Cardiac septum (tissue), 1 donor: ENCODE measurements at regions not wholly inside any gene's neighbourhood (a gene's known extent, or its start where the extent isn't known, plus 50 kb on each side); places are given as distances from the start of the nearest gene placed in this dataset.

ENCODE experiments used
- DNase-seq: peaks from one replicate; pipeline ENCODE4 v3.0.0-alpha.2; 2020; ENCODE audit warnings: low spot score
- intact Hi-C: fragments of 100-400 bp; cut with DNase I; formaldehyde crosslinking; loops from one replicate; pipeline ENCODE4 v1.14.0; 2022
- donor health status: DM: no; HTN: no; CAD: no.

DNA sequence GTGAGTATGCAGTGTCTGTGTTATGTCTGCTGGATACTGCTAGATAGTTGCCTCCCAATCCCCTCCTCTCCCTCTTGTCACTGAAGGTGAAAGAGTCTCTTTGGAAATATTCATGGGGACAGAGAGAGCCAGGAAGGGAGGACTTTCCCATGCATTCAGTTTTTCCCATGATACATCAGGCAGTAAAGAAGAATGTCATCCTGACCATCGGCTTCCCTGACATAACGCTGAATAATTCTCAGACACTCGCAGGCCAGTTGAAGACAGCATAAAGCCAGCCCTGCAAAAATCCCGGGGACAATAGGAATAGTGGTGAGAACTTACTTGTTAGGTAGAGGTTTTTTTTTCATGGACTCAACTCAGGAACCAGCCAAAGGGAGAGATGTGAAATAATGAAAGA lies 58.1 kb downstream of the KLF4 start:
- DNase-seq, result no peak
- intact Hi-C loops, result no loop called here

DNA sequence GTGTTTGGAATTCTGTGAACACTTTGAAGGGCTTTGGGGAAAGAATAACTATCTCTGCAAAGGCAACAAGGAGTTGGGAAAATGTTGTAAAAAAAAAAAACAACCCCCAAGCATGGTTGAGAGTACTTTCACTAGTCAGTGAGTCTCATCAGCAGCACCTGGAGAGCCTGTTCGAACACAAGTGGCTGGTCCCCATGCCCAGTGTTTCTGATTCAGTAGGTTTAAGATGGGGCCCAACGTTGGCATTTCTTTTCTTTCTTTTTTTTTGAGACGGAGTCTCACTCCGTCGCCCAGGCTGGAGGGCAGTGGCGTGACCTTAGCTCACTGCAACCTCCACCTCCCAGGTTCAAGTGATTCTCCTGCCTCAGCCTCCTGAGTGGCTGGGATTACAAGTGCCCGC lies 59.5 kb downstream of the KLF4 start:
- DNase-seq, result no peak
- intact Hi-C loops, result no loop called here

- DNase-seq, result no peak
- intact Hi-C loops, result no loop called here
These were observed 63.4 kb downstream of the KLF4 start for GRCh38 chr9:107426126-107426525.

DNA sequence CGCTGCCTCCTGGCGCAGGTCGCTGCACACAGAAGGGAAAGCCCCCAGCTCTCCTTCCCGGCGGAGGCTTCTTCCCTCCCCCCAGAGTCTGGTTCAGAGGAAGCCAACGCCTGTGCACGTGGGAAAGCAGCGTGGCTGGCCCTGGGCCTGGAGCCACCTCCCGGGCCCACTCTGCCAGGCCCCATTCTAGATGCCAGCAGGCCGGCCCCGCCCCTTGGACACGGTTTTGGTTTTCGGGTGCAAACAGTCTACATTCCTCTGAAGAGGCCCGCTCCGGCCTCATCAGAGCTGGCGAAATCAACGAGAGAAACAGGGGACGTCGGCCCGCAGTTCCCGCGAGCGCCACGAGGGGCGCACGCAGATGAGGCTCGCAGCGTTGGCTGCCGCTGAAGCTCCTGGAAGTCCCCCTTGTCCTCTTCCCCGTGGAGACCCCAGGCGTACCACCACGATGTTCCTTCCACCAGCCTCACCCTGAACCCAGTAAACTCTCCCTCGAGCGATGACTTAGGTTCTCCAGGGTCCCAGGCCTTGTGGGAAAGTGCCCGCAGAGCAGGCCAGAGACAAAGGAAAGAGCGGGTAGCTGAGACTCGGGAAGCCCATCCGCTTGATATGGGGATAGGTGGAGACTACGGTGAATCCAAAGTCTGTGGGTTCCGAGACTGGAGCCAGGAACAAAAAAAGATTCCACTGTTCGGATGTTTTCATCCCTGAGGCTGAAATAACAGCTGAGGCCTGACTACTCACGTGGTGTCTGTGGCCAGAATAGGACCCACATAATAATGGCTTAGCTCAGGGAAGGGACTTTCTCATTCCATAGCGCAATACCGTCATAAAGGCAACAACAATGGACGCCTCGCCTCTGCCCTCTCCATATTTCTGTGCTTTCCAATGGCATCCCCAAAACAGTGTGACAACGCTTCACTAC lies 64.2 kb downstream of the KLF4 start:
- intact Hi-C loops, result no loop called here
- peak; percentile 82 for DNase-seq

DNA sequence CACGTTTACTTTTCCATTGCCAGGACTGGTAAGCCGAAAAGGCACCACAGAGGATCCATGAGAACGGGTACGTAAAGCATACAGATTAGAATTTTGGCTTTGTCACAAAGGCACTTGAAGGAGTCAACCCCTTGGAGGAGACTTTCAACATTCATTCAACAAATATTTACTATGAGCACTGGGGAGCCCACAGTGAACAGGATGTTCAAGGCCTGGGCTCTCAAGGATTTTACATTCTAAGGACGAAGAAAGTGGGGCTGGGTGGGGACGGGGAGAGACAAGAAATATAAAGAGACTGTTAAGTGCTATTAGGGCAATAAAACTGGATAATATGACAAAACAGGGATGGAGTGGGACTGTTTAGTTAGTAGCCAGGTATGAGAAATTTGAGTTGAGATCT lies 66.0 kb downstream of the KLF4 start:
- intact Hi-C loops, result no loop called here
- DNase-seq, result no peak

DNA sequence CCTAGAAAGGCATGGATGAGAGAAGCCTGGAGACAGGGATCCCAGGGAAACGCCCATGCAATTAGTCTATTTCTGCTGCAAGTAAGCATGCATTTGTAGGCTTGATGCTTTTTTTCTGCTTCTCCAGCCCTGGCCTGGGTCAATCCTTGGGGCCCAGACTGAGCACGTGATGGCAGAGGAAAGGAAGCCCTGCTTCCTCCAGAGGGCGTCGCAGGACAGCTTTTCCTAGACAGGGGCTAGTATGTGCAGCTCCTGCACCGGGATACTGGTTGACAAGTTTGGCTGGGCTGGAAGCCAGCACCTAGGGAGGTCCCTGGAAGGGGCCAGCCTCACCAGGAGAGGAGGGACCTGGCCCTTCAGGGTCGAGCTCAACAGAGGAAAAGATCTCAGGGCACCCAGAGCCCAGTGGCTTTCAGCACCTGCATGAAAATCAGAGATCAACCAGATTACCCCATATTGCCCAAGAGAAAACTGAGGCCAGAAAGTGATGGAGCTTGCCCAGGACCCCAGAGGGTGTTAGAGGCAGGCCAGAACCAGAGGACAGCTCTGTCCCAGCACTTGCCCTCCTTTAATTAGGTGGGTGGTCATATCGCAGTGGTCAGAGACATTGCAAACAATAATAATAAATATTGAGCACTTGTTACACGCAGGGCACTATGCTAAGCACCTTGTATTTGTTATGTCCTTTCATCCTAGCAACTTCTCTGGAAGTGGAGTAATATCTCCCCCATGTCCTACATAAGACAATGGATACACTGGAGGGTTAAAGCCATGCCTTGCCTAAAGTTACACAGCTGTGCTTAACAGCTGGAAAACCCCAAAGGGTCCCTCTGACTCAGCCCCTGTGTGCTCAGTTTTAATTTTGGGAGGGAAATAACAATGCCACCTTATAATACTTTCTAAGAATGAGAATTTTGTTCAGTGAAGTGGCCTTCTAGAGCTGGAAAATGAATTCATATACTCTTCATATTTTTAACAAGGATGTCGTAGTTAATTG lies 67.1 kb downstream of the KLF4 start:
- peak; percentile 79 for DNase-seq
- intact Hi-C loops, result no loop called here

- intact Hi-C loops, result no loop called here
- DNase-seq, result no peak
These were observed 79.1 kb downstream of the KLF4 start for GRCh38 chr9:107410420-107410819.

DNA sequence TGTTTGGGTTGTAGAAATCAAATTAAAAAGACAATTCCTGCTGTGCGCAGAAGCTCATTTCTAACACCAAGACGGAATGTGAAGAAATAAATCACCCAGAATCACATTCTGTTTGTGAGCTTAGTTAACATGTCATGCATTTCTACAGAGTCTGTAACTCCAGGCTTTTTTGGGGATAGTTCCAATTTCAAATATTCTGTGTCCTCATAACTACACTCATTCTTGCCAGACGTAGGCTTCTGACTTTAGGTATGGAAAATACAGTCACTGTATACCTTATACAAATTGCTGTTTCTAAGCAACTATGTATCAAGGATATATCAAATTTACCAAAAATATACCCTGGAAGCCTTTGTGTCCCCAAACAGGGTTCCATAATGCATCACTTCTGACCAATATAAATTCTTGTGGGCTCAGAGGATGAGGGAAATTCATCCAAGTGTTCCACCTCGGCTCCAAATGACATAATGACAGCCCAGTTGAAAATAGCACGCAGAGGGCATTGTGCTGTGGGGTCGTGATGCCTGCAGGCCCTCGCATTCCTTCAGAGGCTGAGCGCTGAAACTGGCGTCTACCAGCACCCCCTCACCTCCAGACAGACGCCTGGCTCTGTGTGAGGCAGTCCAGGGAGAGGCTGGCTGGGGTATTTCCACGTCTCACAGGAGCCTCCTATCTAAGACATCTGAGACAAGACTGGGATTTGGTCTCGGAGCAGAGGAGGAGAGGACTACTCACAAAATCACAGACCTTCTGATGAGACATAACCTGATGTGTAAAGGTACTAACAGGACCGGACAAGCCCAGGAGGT lies 79.8 kb downstream of the KLF4 start:
- intact Hi-C loops, result no loop called here

GRCh38 chr9:107407675-107408074 lies 81.9 kb downstream of the KLF4 start:
- intact Hi-C loops, result no loop called here
- no peak for DNase-seq

More for the DNA sequence above, 79.8 kb downstream of the KLF4 start:
- DNase-seq, result no peak

- DNase-seq, result no peak
- intact Hi-C loops, result no loop called here
These were observed 84.1 kb downstream of the KLF4 start for GRCh38 chr9:107405511-107405910.

DNA sequence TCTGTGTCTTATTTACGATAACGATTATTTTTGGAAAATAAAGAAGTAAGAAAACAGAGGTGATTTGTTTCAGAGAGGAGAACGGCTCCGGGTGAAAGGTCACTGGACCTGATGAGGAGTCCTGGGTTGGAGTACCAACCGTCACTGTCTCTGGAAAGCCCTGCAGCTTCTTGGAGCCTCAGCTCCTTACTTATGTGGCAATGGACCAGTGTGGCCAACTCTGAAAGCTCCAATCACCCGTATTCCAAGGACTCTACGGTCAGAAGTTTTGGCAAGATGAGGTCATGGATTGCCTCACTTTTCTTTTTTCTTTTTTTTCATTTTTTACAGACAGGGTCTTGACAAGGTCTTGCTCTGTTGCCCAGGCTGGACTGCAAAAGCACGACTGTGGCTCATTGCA lies 84.8 kb downstream of the KLF4 start:
- DNase-seq, result no peak
- intact Hi-C loops, result no loop called here

- DNase-seq, result no peak
- intact Hi-C loops, result no loop called here
These were observed 85.4 kb downstream of the KLF4 start for GRCh38 chr9:107404161-107404560.

DNA sequence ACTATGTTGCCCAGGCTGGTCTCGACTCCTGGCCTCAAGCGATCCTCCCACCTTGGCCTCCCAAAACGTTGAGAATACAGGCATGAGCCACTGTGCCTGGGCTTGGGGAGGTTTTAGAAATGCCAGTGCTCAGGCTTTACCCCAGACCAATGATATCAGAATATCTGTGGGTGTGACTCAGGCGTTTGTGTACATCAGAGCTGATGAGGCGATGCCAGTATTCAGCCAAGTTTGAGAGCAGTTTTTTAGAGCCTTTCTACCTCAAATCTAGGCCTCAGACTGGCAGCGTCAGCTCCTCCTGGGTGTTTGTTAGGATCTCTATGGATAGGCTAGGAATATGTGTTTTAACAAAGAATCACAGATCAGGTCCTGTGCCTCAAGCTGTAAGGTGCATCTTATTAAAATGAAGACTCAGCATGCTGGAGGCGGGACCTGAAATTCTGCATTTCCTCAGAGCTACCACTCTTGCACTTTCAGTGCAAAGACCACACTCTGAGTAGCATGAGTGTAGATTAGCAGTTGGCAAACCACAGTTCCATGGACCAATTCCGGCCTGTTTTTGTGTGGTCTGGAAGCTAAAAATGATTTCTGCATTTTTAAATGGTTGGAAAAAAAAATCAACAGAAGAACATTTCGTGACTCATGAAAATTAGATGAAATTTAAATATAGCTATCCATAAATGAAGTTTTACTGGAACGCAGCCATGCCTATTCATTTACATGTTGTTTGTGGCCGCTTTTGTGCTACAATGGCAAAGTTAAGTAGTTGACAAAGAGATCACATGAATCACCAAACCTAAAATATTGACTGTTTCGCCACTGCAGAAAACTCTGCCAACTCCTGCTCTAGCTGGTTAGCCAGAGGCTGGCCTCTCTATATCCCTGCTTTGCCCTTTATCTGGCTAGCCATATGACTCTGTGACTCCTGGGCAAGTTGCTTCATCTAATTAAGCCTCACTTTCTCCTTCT lies 92.2 kb downstream of the KLF4 start:
- DNase-seq, result no peak
- intact Hi-C loops, result no loop called here

DNA sequence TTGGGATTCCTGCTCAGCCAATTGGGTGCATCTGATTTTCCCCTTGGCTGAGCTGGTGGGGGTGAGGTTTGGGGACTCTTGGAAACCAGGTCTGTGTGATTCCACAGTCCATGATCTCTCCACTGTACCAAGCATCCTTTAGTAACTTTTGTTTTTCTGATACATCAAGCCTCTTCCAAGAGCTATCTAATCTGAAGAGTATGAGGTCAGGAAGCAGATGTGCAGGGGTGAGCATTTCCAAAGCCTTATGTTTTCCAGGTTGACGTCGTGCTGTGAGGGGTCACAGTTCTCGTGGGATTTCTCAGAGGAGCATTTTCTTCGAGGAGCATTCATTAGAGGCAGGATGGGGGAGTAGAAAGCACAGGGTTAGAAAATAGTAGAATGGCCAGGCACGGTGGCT lies 95.3 kb downstream of the KLF4 start:
- intact Hi-C loops, result no loop called here
- DNase-seq, result no peak

DNA sequence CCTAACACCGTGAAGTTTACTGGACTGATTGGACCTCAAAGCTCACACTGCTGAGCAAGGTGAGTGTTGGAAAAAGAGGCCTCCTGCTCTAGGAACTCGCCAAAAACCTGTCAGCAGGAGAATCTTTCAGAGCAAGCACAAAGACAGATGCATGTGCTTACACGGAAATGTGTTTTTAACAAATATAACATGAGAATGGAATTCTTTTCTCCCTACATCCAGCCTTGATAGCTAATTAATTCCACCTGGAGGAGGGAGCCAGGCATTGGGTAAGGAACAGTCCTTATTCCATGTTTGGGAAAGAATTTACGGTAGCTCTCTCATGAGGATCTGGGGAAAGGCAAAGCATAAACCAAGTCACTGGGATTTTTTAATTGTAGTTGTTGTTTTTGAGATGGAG lies 98.8 kb downstream of the KLF4 start:
- intact Hi-C loops, result no loop called here

DNA sequence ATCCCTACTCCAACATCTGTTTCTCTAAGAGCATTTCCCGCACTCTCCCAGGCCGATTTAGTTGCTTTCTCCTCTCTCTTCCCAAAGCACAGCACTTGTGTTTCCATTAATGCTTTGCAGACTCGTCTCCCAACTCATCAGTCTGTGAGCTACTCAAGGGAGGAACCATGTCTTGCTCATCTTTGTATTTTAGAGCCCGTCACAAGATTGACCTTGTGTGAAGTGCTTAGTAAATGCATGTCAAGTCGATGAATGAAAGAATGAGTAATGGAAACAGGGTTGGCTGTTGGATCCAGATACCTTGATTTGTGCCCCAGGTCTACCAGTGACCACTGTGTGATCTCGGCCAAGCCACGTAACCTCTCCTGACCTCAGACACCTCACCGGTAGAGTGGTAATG lies 99.3 kb downstream of the KLF4 start:
- no peak for DNase-seq

More for the DNA sequence above, 98.8 kb downstream of the KLF4 start:
- no peak for DNase-seq

GRCh38 chr9:107389617-107390071 lies 99.9 kb downstream of the KLF4 start:
- intact Hi-C loops, result loop anchor here (10.0 kb wide), 1 partner anchor 55 kb away; no protein-coding TSS in a partner anchor
- no peak for DNase-seq

More for the DNA sequence above, 99.3 kb downstream of the KLF4 start:
- intact Hi-C loops, result no loop called here

DNA sequence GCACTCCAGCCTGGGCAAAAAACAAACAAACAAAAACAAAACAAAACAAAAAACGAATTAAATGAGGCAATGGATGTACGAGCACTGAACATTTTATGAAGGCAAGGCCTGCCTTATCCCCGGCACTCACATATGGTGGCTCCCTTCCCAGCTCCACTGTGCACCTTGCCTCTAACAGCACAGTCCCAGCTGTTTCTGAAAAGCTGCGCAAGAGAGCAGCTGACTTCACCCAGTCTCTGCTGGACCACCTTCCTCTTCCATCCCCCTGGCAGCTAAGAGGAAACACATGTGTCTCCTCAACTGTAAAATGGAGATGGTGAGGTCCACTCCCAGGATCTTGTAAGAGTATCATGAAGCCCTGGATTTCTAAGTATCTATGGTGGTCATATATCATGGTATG lies 100.7 kb downstream of the KLF4 start:
- intact Hi-C loops, result loop anchor here (10.0 kb wide), 1 partner anchor 56 kb away; no protein-coding TSS in a partner anchor
- no peak for DNase-seq
